Fibroblast of pulmonary artery (primary cell): ENCODE measurements at regions not wholly inside any gene's neighbourhood (a gene's known extent, or its start where the extent isn't known, plus 50 kb on each side); places are given as distances from the start of the nearest gene placed in this dataset.

Experiments
- DNase-seq: peaks from one replicate; pipeline ENCODE4 v3.0.0-alpha.2; 2010; ENCODE audit warnings: low read depth
- H3K4me3 ChIP-seq: replicated peaks from 2 replicates; pipeline ENCODE4 v1.5.1; 2011; ENCODE audit warnings: low read depth, mild to moderate bottlenecking, control low read depth, low read length, moderate library complexity
- CTCF ChIP-seq: IDR thresholded peaks from 2 replicates; pipeline ENCODE4 v1.5.1; 2011; ENCODE audit warnings: mild to moderate bottlenecking, control low read depth, low read length, inconsistent platforms; ENCODE audit errors: missing control alignments

DNA sequence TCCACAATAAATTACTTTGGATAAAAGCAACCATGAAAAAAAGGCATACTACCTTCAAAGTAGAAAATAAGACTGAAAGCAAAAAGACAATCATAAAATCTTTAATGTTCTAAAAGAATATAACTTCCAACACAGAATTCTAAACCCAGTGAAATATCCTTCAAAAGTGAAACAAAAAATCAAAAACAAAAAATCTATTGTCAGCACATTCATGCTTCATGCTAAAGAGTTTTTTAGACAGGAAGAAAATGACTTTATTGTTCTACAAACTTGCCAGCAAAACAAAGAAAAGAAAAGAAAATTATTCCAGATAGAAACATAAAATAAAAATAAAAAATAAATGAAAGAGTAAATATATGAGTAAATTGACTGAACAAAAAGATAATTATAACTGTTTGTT, 134.9 kb downstream of the EFHB start:
- no peak overlapping the region for H3K4me3 ChIP-seq
- TF ChIP-seq CTCF, result no peak
- DNase-seq, result no peak

DNA sequence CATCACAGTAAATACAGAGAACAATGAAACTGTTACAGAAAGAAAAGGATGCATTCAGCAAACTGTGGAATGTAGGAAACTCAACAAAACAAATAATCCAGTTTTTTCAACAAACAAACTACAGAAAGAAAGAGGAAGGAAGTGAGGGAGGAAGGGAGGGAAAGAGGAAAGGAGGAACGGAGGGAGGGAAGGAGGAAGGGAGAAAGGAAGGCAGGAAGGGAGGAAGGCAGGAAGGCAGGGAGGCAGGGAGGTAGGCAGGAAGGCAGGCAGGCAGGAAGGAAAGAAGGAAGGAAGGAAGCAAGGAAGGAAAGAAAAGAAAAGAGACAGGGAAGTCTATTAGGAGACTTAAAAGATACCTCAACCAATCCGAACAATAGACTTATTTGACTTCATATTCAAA, 135.7 kb downstream of the EFHB start:
- no peak overlapping the region for H3K4me3 ChIP-seq
- DNase-seq, result no peak
- TF ChIP-seq CTCF, result no peak

DNA sequence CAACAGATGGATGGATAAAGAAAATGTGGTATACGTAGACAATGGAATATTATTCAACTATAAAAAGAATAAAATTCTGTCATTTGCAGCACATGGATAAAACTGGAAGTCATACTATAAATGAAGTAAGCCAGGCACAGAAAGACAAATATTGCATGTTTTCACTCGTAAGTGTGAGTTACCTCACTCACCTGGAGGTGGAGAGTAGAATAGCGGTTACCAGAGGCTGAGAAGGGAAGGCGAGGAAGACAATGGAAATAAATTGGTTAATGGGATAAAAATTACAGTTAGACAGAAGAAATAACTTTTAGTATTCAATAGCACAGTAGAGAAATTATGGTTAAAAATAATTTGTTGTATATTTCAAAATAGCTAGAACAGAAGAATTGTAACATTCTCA, 141.6 kb downstream of the EFHB start:
- no peak overlapping the region for H3K4me3 ChIP-seq
- no peak for TF ChIP-seq CTCF
- no peak for DNase-seq

GRCh38 chr3:19775765-19776164, 158.3 kb downstream of the EFHB start:
- no peak overlapping the region for H3K4me3 ChIP-seq
- no peak for TF ChIP-seq CTCF
- DNase-seq, result no peak

DNA sequence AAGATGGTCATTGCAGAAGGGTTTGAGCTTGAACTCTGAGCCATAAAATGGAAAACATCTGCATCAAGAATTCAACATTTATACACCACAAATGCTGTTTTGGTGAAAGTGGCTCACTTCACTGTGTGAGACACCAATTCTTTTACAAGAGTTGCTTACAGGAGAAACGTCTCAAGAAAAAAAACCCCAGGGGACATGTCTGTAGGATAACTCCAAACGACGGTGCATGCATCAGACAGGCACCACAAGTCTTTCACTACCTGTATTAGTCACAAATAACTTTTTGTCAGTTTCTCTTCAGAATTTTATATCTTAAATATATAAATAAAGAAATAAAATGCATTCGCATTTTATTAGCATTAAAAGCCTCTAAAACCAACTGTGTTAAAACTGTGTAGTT, 164.3 kb downstream of the EFHB start:
- no peak overlapping the region for H3K4me3 ChIP-seq
- no peak for DNase-seq
- TF ChIP-seq CTCF, result no peak

- DNase-seq, result no peak
- no peak for TF ChIP-seq CTCF
- H3K4me3 ChIP-seq, result no peak overlapping the region
Measured at GRCh38 chr3:19765954-19766353, 168.1 kb downstream of the EFHB start.

GRCh38 chr3:19757773-19758172, 176.2 kb downstream of the EFHB start:
- DNase-seq, result no peak
- H3K4me3 ChIP-seq, result no peak overlapping the region
- TF ChIP-seq CTCF, result no peak
